Epithelial cell of prostate (primary cell): ENCODE measurements at regions not wholly inside any gene's neighbourhood (a gene's known extent, or its start where the extent isn't known, plus 50 kb on each side); places are given as distances from the start of the nearest gene placed in this dataset.

Experiments
- DNase-seq: peaks from one replicate; pipeline ENCODE4 v3.0.0-alpha.2; 2011; ENCODE audit warnings: low read depth, low spot score
- H3K27ac ChIP-seq: fragments of 450-650 bp; 2 replicates; pipeline ENCODE4 v1.5.1; 2017; ENCODE audit warnings: mild to moderate bottlenecking

DNA sequence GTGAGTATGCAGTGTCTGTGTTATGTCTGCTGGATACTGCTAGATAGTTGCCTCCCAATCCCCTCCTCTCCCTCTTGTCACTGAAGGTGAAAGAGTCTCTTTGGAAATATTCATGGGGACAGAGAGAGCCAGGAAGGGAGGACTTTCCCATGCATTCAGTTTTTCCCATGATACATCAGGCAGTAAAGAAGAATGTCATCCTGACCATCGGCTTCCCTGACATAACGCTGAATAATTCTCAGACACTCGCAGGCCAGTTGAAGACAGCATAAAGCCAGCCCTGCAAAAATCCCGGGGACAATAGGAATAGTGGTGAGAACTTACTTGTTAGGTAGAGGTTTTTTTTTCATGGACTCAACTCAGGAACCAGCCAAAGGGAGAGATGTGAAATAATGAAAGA, 58.1 kb downstream of the KLF4 start:
- H3K27ac ChIP-seq: no peak overlapping the region
- no peak for DNase-seq

DNA sequence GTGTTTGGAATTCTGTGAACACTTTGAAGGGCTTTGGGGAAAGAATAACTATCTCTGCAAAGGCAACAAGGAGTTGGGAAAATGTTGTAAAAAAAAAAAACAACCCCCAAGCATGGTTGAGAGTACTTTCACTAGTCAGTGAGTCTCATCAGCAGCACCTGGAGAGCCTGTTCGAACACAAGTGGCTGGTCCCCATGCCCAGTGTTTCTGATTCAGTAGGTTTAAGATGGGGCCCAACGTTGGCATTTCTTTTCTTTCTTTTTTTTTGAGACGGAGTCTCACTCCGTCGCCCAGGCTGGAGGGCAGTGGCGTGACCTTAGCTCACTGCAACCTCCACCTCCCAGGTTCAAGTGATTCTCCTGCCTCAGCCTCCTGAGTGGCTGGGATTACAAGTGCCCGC, 59.5 kb downstream of the KLF4 start:
- H3K27ac ChIP-seq: no peak overlapping the region
- no peak for DNase-seq

DNA sequence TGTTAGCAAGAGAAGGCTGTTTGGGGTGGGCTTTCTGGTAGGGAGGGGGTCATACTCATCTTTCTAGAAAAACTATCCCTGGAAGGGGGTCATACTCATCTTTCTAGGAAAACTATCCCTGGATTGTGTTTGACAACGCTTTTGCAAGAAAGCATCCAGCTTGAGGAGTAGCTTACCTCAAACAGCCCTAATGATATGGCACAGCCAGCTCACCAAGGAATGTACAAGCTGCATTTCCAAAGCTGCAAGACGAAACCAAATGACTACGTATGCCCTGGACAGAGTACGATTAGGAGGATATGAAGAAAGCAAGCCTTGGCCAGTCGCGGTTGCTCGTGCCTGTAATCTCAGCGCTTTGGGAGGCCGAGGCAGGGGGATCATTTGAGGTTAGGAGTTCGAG, 63.4 kb downstream of the KLF4 start:
- DNase-seq: no peak

GRCh38 chr9:107425101-107426025, 64.2 kb downstream of the KLF4 start:
- H3K27ac ChIP-seq: no peak overlapping the region
- no peak for DNase-seq

More for the DNA sequence above, 63.4 kb downstream of the KLF4 start:
- no peak overlapping the region for H3K27ac ChIP-seq

GRCh38 chr9:107423540-107423939, 66.0 kb downstream of the KLF4 start:
- DNase-seq: no peak

DNA sequence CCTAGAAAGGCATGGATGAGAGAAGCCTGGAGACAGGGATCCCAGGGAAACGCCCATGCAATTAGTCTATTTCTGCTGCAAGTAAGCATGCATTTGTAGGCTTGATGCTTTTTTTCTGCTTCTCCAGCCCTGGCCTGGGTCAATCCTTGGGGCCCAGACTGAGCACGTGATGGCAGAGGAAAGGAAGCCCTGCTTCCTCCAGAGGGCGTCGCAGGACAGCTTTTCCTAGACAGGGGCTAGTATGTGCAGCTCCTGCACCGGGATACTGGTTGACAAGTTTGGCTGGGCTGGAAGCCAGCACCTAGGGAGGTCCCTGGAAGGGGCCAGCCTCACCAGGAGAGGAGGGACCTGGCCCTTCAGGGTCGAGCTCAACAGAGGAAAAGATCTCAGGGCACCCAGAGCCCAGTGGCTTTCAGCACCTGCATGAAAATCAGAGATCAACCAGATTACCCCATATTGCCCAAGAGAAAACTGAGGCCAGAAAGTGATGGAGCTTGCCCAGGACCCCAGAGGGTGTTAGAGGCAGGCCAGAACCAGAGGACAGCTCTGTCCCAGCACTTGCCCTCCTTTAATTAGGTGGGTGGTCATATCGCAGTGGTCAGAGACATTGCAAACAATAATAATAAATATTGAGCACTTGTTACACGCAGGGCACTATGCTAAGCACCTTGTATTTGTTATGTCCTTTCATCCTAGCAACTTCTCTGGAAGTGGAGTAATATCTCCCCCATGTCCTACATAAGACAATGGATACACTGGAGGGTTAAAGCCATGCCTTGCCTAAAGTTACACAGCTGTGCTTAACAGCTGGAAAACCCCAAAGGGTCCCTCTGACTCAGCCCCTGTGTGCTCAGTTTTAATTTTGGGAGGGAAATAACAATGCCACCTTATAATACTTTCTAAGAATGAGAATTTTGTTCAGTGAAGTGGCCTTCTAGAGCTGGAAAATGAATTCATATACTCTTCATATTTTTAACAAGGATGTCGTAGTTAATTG, 67.1 kb downstream of the KLF4 start:
- H3K27ac ChIP-seq: no peak overlapping the region
- no peak for DNase-seq

More at GRCh38 chr9:107423540-107423939, 66.0 kb downstream of the KLF4 start:
- H3K27ac ChIP-seq: no peak overlapping the region

DNA sequence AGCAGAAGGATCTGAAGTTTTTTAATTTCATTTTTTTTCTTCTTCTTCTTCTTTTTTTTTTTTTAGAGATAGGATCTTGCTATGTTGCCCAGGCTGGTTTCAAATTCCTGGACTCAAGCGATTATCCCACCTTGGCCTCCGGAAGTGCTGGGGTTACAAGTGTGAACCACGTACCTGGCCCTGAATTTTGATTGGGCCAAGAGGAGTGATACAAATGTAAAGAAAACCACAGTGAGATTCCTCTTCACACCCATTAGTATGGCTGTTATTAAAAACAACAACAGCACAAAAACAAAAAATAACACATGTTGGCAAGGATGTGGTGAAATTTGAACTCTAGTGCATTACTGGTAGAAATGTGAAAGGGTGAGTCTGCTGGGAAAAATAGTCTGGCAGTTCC, 79.1 kb downstream of the KLF4 start:
- H3K27ac ChIP-seq: peak overlapping the region; percentile 3
- no peak for DNase-seq

- DNase-seq: no peak
- peak overlapping the region; percentile 3 for H3K27ac ChIP-seq
Measured at GRCh38 chr9:107409581-107410389, 79.8 kb downstream of the KLF4 start.

DNA sequence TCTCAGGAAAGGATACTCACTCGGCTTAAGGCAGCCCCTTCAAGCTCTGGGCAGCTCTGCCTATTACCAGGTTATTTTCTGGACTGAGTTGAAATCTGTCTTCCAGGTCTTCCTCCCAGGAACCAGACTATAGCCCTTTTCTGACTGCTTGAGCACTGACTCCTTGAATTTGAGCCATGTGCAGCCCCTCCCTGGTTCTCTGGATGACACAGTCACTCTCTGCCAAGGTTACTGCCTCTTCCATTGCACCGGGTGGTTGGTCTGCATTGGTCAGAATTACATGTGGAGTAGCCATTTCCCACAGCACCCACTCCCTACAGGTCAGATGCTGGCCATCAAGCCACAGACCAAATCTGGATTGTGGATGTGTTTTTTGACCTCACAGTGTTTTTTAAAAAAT, 81.9 kb downstream of the KLF4 start:
- DNase-seq: no peak
- H3K27ac ChIP-seq: no peak overlapping the region

- DNase-seq: no peak
- no peak overlapping the region for H3K27ac ChIP-seq
Measured at GRCh38 chr9:107405511-107405910, 84.1 kb downstream of the KLF4 start.

GRCh38 chr9:107404736-107405135, 84.8 kb downstream of the KLF4 start:
- H3K27ac ChIP-seq: no peak overlapping the region
- no peak for DNase-seq

DNA sequence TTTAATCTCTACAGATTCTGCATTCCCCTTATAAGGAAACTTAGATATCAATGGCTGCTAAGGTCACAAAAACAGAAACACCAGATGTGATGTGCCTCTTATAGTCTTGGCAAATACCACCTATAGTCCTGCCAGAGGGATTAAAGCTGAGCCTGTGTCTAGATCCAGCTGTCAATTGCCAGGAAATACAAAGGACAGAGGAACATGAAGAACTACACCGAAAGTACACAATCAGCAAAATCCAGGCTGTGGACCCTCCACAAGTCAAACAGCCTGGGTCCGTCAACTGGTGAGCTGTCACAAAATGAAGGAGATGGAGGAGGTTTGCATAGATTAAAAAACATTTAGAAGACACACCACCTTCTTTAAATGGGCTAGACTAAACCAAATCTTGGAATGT, 85.4 kb downstream of the KLF4 start:
- no peak for DNase-seq
- no peak overlapping the region for H3K27ac ChIP-seq

GRCh38 chr9:107397076-107398044, 92.2 kb downstream of the KLF4 start:
- no peak overlapping the region for H3K27ac ChIP-seq
- DNase-seq: no peak

- no peak overlapping the region for H3K27ac ChIP-seq
- DNase-seq: no peak
Measured at GRCh38 chr9:107394264-107394663, 95.3 kb downstream of the KLF4 start.

GRCh38 chr9:107390778-107391177, 98.8 kb downstream of the KLF4 start:
- DNase-seq: no peak
- peak overlapping the region; percentile 66 for H3K27ac ChIP-seq

GRCh38 chr9:107390279-107390678, 99.3 kb downstream of the KLF4 start:
- no peak for DNase-seq

GRCh38 chr9:107389617-107390071, 99.9 kb downstream of the KLF4 start:
- peak overlapping the region; percentile 66 for H3K27ac ChIP-seq
- DNase-seq: peak; percentile 78

More at GRCh38 chr9:107390279-107390678, 99.3 kb downstream of the KLF4 start:
- peak overlapping the region; percentile 66 for H3K27ac ChIP-seq

DNA sequence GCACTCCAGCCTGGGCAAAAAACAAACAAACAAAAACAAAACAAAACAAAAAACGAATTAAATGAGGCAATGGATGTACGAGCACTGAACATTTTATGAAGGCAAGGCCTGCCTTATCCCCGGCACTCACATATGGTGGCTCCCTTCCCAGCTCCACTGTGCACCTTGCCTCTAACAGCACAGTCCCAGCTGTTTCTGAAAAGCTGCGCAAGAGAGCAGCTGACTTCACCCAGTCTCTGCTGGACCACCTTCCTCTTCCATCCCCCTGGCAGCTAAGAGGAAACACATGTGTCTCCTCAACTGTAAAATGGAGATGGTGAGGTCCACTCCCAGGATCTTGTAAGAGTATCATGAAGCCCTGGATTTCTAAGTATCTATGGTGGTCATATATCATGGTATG, 100.7 kb downstream of the KLF4 start:
- no peak for DNase-seq
- H3K27ac ChIP-seq: peak overlapping the region; percentile 66

- no peak overlapping the region for H3K27ac ChIP-seq
- DNase-seq: no peak
Measured at GRCh38 chr9:107387409-107387808, 102.2 kb downstream of the KLF4 start.
